Upper lobe of left lung (tissue), 4 donors: ENCODE measurements at regions not wholly inside any gene's neighbourhood (a gene's known extent, or its start where the extent isn't known, plus 50 kb on each side); places are given as distances from the start of the nearest gene placed in this dataset.

Source experiments
- EP300 ChIP-seq, 4 donors: sonication (generic); formaldehyde crosslinking; IDR thresholded peaks; one replicate each; pipeline ENCODE4 v1.5.1; 2017; ENCODE audit warnings: antibody characterized with exemption in 4 of 4, control low read depth in 2 of 4
- POLR2A ChIP-seq, 4 donors: fragments of 450-650 bp; IDR thresholded peaks; one replicate each; pipeline ENCODE4 v1.5.1; 2016 to 2017; ENCODE audit warnings: antibody characterized with exemption in 4 of 4, mild to moderate bottlenecking in 2 of 4
- POLR2AphosphoS5 ChIP-seq, 2 donors: sonication (generic); formaldehyde crosslinking; IDR thresholded peaks; one replicate each; pipeline ENCODE4 v1.5.1; 2017; ENCODE audit warnings: antibody characterized with exemption in 2 of 2
- TF ChIP-seq, protein P1 (sequence below), 6 experiments: fragments of 450-650 bp in 4 of 6; fragments of 200-600 bp in 2 of 6; sonication (generic) in 2 of 6; IDR thresholded peaks; one replicate each; pipeline ENCODE4 v1.5.1; 2016 to 2019; ENCODE audit warnings: antibody characterized with exemption in 6 of 6

- no peak for TF ChIP-seq POLR2AphosphoS5 (IDR thresholded peaks at IDR 0.05)
- no peak for TF ChIP-seq EP300 (IDR thresholded peaks at IDR 0.05)
- TF ChIP-seq, protein P1, sequence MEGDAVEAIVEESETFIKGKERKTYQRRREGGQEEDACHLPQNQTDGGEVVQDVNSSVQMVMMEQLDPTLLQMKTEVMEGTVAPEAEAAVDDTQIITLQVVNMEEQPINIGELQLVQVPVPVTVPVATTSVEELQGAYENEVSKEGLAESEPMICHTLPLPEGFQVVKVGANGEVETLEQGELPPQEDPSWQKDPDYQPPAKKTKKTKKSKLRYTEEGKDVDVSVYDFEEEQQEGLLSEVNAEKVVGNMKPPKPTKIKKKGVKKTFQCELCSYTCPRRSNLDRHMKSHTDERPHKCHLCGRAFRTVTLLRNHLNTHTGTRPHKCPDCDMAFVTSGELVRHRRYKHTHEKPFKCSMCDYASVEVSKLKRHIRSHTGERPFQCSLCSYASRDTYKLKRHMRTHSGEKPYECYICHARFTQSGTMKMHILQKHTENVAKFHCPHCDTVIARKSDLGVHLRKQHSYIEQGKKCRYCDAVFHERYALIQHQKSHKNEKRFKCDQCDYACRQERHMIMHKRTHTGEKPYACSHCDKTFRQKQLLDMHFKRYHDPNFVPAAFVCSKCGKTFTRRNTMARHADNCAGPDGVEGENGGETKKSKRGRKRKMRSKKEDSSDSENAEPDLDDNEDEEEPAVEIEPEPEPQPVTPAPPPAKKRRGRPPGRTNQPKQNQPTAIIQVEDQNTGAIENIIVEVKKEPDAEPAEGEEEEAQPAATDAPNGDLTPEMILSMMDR (IDR thresholded peaks at IDR 0.05) = no peak
- TF ChIP-seq POLR2A (IDR thresholded peaks at IDR 0.05) = no peak
Measured at GRCh38 chr9:119698535-119698934, 329.3 kb upstream of the BRINP1 start.
